HG02973 (cell line): ENCODE measurements at regions not wholly inside any gene's neighbourhood (a gene's known extent, or its start where the extent isn't known, plus 50 kb on each side); places are given as distances from the start of the nearest gene placed in this dataset.

ENCODE experiments used
- ATAC-seq: cut with Tn5 transposase; IDR thresholded peaks from one replicate; pipeline ENCODE4 v1.9.1; 2021; ENCODE audit warnings: moderate library complexity; ENCODE audit not compliant: unreplicated experiment

- no peak for ATAC-seq
Observed at GRCh38 chr13:47831265-47831664, 169.8 kb downstream of the SUCLA2 start.

GRCh38 chr13:47829690-47830089, 171.4 kb downstream of the SUCLA2 start:
- no peak for ATAC-seq

- no peak for ATAC-seq
Observed at GRCh38 chr13:47826471-47826870, 174.6 kb downstream of the SUCLA2 start.

GRCh38 chr13:47822036-47822435, 179.0 kb downstream of the SUCLA2 start:
- no peak for ATAC-seq

GRCh38 chr13:47816831-47817230, 184.2 kb downstream of the SUCLA2 start:
- no peak for ATAC-seq

GRCh38 chr13:47813718-47814117, 187.4 kb downstream of the SUCLA2 start:
- no peak for ATAC-seq

GRCh38 chr13:47809411-47809810, 191.7 kb downstream of the SUCLA2 start:
- ATAC-seq: no peak

- ATAC-seq: no peak
Observed at GRCh38 chr13:47803131-47803530, 197.9 kb downstream of the SUCLA2 start.

- no peak for ATAC-seq
Observed at GRCh38 chr13:47801555-47801954, 199.5 kb downstream of the SUCLA2 start.

- no peak for ATAC-seq
Observed at GRCh38 chr13:47800593-47800992, 200.5 kb downstream of the SUCLA2 start.

- ATAC-seq: no peak
Observed at GRCh38 chr13:47798906-47799305, 202.2 kb downstream of the SUCLA2 start.

GRCh38 chr13:47798194-47798593, 202.9 kb downstream of the SUCLA2 start:
- no peak for ATAC-seq

- ATAC-seq: no peak
Observed at GRCh38 chr13:47796816-47797215, 204.3 kb downstream of the SUCLA2 start.

GRCh38 chr13:47794963-47795362, 206.1 kb downstream of the SUCLA2 start:
- no peak for ATAC-seq

GRCh38 chr13:47790755-47791154, 210.3 kb downstream of the SUCLA2 start:
- no peak for ATAC-seq

GRCh38 chr13:47788844-47789243, 212.2 kb downstream of the SUCLA2 start:
- ATAC-seq: no peak

- no peak for ATAC-seq
Observed at GRCh38 chr13:47774671-47774994, 226.4 kb downstream of the SUCLA2 start.

GRCh38 chr13:47764817-47765216, 236.3 kb downstream of the SUCLA2 start:
- no peak for ATAC-seq

- no peak for ATAC-seq
Observed at GRCh38 chr13:47757466-47758080, 243.5 kb downstream of the SUCLA2 start.

- ATAC-seq: no peak
Observed at GRCh38 chr13:47747901-47748300, 253.2 kb downstream of the SUCLA2 start.

- ATAC-seq: no peak
Observed at GRCh38 chr13:47726394-47726793, 274.7 kb downstream of the SUCLA2 start.

GRCh38 chr13:47723898-47724297, 277.2 kb downstream of the SUCLA2 start:
- ATAC-seq: no peak

GRCh38 chr13:47719164-47719563, 281.9 kb downstream of the SUCLA2 start:
- ATAC-seq: no peak

- ATAC-seq: no peak
Observed at GRCh38 chr13:47718556-47718955, 282.5 kb downstream of the SUCLA2 start.
